Memory B cell (primary cell): ENCODE measurements at regions not wholly inside any gene's neighbourhood (a gene's known extent, or its start where the extent isn't known, plus 50 kb on each side); places are given as distances from the start of the nearest gene placed in this dataset.

Experiments used
- ATAC-seq: fragments of 150-1000 bp; cut with Tn5 transposase; 2 replicates; pipeline ENCODE4 v1.10.0; 2021; ENCODE audit warnings: low read depth, mild to moderate bottlenecking, moderate library complexity
- DNase-seq, 2 donors: peaks; one replicate each; pipeline ENCODE4 v3.0.0; 2022; ENCODE audit warnings: low spot score in 2 of 2
- H3K27ac Mint-ChIP-seq: one replicate; pipeline ENCODE4 v1.8.0; 2022; ENCODE audit warnings: mild to moderate bottlenecking, moderate library complexity, mixed read lengths
- H3K27me3 Mint-ChIP-seq: one replicate; pipeline ENCODE4 v1.8.0; 2022; ENCODE audit warnings: mixed read lengths
- H3K36me3 Mint-ChIP-seq: one replicate; pipeline ENCODE4 v1.8.0; 2022; ENCODE audit warnings: mild to moderate bottlenecking, mixed read lengths
- H3K4me1 Mint-ChIP-seq: one replicate; pipeline ENCODE4 v1.8.0; 2022; ENCODE audit warnings: mixed read lengths
- H3K4me3 Mint-ChIP-seq: one replicate; pipeline ENCODE4 v1.8.0; 2022; ENCODE audit warnings: mild to moderate bottlenecking, moderate library complexity, mixed read lengths
- H3K9me3 Mint-ChIP-seq: one replicate; pipeline ENCODE4 v1.8.0; 2022; ENCODE audit warnings: mixed read lengths

DNA sequence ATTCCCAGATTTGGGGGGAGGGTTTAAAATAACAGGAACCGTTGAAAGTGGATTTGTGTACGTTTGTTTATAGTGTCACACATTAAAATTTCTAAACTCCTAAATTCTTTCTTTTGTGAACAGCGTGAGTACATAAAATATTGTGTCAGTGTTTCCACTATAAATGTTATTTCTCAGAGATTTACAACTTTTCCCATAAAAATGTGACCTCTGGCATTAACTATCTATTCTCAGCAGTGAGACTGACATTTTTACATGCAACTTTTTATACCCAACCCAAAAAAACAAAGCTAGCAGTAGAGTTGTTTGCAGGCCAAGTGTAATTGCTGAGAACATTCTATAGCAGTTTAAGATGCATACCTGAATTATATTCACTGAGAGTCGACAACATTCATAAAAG, 757.0 kb upstream of the ADAMTS16 start:
- Mint-ChIP-seq H3K27ac (no peak overlapping the region), H3K9me3 (peaks cover 2% of the 10 kb centered on the region), H3K27me3 (no peaks in the 10 kb centered on the region), H3K4me3 (no peak overlapping the region), H3K36me3 (no peaks in the 10 kb centered on the region), H3K4me1 (no peaks in the 10 kb centered on the region)
- no peak for ATAC-seq
- DNase-seq: no peak

GRCh38 chr5:4383518-4384198, 756.5 kb upstream of the ADAMTS16 start:
- no peak for ATAC-seq
- H3K27ac Mint-ChIP-seq: no peak overlapping the region

DNA sequence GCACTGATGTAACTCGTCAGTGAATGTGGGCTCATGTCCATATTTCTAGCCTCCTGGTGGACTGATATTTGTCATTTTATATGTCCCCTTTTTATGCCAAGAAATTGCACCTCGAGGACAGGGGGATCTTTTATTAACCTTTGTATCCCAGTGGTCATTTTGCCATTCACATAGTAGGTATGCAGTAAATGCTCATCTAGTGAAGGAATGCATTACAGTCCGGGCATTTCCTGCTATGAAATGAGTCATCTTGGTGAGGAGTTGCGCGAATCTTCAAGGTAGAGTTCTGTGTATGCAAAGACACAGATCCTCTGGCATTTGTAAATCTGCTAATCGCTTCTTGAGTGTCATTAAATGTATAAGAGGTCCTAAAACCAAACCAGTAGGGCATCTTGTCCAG, 755.5 kb upstream of the ADAMTS16 start:
- DNase-seq (no peak), ATAC-seq (no peak)
- Mint-ChIP-seq H3K4me1 (no peaks in the 10 kb centered on the region), H3K4me3 (no peak overlapping the region), H3K9me3 (peaks cover 3% of the 10 kb centered on the region), H3K27ac (no peak overlapping the region), H3K27me3 (no peaks in the 10 kb centered on the region), H3K36me3 (no peaks in the 10 kb centered on the region)

More at GRCh38 chr5:4383518-4384198, 756.5 kb upstream of the ADAMTS16 start:
- DNase-seq: no peak
- Mint-ChIP-seq H3K4me1 (no peaks in the 10 kb centered on the region), H3K4me3 (no peak overlapping the region), H3K36me3 (no peaks in the 10 kb centered on the region), H3K27me3 (no peaks in the 10 kb centered on the region), H3K9me3 (peaks cover 4% of the 10 kb centered on the region)

DNA sequence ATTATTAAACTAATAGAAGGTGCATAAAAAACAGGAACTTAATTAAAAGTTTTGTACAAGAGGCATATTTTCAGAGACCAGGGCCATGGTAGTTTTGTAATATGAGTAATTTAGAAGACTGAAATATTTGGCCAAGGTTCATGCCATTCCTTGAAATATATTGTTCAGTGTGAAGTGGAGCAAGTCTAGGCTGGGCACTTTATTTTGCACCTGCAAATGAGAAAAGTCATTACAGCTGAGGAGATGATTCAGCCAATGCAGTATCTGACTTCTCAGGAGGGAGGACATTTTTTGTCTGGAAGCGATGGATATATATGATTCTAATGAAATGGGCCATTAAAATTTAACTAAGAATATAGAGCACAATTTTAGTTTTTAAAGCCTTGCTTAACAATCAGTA, 754.0 kb upstream of the ADAMTS16 start:
- Mint-ChIP-seq H3K27ac (no peak overlapping the region), H3K4me3 (no peak overlapping the region), H3K27me3 (no peaks in the 10 kb centered on the region), H3K9me3 (peaks cover 3% of the 10 kb centered on the region), H3K4me1 (no peaks in the 10 kb centered on the region), H3K36me3 (no peaks in the 10 kb centered on the region)
- ATAC-seq (no peak), DNase-seq (no peak)

GRCh38 chr5:4387290-4387689, 752.8 kb upstream of the ADAMTS16 start:
- H3K4me3 Mint-ChIP-seq: no peak overlapping the region
- H3K27ac Mint-ChIP-seq: no peak overlapping the region
- peaks cover 5% of the 10 kb centered on the region for H3K9me3 Mint-ChIP-seq
- H3K36me3 Mint-ChIP-seq: no peaks in the 10 kb centered on the region
- no peaks in the 10 kb centered on the region for H3K4me1 Mint-ChIP-seq
- ATAC-seq: no peak
- H3K27me3 Mint-ChIP-seq: no peaks in the 10 kb centered on the region
- no peak for DNase-seq

- Mint-ChIP-seq H3K4me1 (no peaks in the 10 kb centered on the region), H3K27ac (no peak overlapping the region), H3K9me3 (peaks cover 13% of the 10 kb centered on the region), H3K27me3 (no peaks in the 10 kb centered on the region), H3K36me3 (no peaks in the 10 kb centered on the region), H3K4me3 (no peak overlapping the region)
- ATAC-seq: no peak
- DNase-seq: no peak
Measured at GRCh38 chr5:4395752-4396151, 744.4 kb upstream of the ADAMTS16 start.

- Mint-ChIP-seq H3K27ac (no peak overlapping the region), H3K9me3 (peaks cover 6% of the 10 kb centered on the region), H3K36me3 (no peaks in the 10 kb centered on the region)
Measured at GRCh38 chr5:4405614-4406219, 734.4 kb upstream of the ADAMTS16 start.

DNA sequence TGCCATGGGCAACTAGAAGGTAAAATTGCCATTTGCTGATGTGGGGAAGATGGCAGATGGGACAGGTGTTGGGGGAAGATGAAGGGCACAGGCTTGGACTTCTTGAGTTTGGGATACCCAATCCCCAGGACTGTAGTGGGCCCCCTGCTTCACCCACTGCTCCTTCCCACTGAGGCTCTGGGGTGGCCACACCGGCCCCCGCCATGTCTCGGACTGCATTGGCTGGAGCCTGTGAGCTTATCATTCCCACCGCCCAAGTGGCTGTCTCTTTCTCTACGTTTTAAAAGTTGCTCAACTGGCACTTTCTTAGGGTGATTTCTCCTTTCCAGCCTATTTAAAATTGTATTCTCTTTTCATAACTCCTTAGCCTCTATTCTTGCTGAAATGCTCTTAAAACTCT, 730.0 kb upstream of the ADAMTS16 start:
- Mint-ChIP-seq H3K4me3 (no peak overlapping the region), H3K36me3 (no peaks in the 10 kb centered on the region), H3K27me3 (no peaks in the 10 kb centered on the region), H3K9me3 (peaks cover 9% of the 10 kb centered on the region), H3K4me1 (no peaks in the 10 kb centered on the region), H3K27ac (no peak overlapping the region)
- ATAC-seq (no peak), DNase-seq (no peak)

More at GRCh38 chr5:4405614-4406219, 734.4 kb upstream of the ADAMTS16 start:
- Mint-ChIP-seq H3K27me3 (no peaks in the 10 kb centered on the region), H3K4me3 (no peak overlapping the region), H3K4me1 (no peaks in the 10 kb centered on the region)
- no peak for ATAC-seq
- DNase-seq: no peak

DNA sequence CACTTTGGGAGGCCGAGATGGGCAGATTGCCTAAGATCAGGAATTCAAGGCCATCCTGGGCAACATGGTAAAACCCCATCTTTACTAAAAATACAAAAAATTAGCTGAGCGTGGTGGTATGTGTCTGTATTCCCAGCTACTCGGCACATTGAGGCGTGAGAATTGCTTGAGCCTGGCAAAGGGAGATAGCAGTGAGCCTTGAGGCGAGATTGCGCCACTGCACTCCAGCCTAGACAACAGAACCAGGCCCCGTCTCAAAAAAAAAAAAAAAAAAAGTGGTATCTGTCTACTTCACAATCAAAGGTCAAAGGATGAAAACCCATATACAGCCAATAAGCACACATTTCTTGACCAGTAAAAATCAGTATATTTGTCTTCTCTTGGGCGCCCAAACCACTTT, 728.5 kb upstream of the ADAMTS16 start:
- Mint-ChIP-seq H3K27me3 (no peaks in the 10 kb centered on the region), H3K36me3 (no peaks in the 10 kb centered on the region), H3K9me3 (peaks cover 10% of the 10 kb centered on the region), H3K27ac (no peak overlapping the region), H3K4me3 (no peak overlapping the region), H3K4me1 (no peaks in the 10 kb centered on the region)
- ATAC-seq (no peak), DNase-seq (no peak)

- Mint-ChIP-seq H3K9me3 (peaks cover 13% of the 10 kb centered on the region), H3K27ac (no peak overlapping the region), H3K4me3 (no peak overlapping the region), H3K27me3 (no peaks in the 10 kb centered on the region), H3K36me3 (no peaks in the 10 kb centered on the region), H3K4me1 (no peaks in the 10 kb centered on the region)
- no peak for ATAC-seq
- DNase-seq: no peak
Measured at GRCh38 chr5:4413996-4414395, 726.1 kb upstream of the ADAMTS16 start.

- ATAC-seq (no peak), DNase-seq (no peak)
- Mint-ChIP-seq H3K27ac (no peak overlapping the region), H3K4me1 (no peaks in the 10 kb centered on the region), H3K27me3 (no peaks in the 10 kb centered on the region), H3K4me3 (no peak overlapping the region), H3K36me3 (no peaks in the 10 kb centered on the region), H3K9me3 (peaks cover 12% of the 10 kb centered on the region)
Measured at GRCh38 chr5:4418084-4418483, 722.0 kb upstream of the ADAMTS16 start.

- H3K27ac Mint-ChIP-seq: no peak overlapping the region
- no peaks in the 10 kb centered on the region for H3K36me3 Mint-ChIP-seq
- H3K4me3 Mint-ChIP-seq: no peak overlapping the region
- peaks cover 12% of the 10 kb centered on the region for H3K9me3 Mint-ChIP-seq
- no peaks in the 10 kb centered on the region for H3K27me3 Mint-ChIP-seq
- DNase-seq (no peak), ATAC-seq (no peak)
- H3K4me1 Mint-ChIP-seq: no peaks in the 10 kb centered on the region
Measured at GRCh38 chr5:4419281-4419680, 720.8 kb upstream of the ADAMTS16 start.

DNA sequence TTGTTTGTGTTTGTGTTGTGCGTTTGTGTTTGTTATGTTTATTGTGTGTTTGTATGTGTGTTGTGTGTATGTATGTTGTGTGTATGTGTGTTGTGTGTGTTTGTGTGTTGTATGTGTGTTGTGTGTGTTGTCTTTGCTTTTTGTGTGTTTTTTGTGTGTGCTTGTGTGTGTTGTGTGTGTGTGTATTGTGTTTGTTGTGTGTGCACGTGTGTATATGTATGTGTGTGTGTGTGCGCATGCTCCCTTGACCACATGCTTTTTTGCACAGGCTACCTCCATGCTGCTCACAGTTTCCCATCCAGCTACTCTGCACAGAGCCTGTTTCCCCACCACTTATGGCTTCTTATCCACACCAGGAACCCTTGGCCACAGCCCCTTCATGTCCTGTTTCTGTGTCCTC, 720.0 kb upstream of the ADAMTS16 start:
- no peak overlapping the region for H3K27ac Mint-ChIP-seq
- no peak overlapping the region for H3K4me3 Mint-ChIP-seq
- H3K27me3 Mint-ChIP-seq: no peaks in the 10 kb centered on the region
- no peaks in the 10 kb centered on the region for H3K36me3 Mint-ChIP-seq
- H3K4me1 Mint-ChIP-seq: no peaks in the 10 kb centered on the region
- DNase-seq: no peak
- ATAC-seq: no peak
- H3K9me3 Mint-ChIP-seq: peaks cover 9% of the 10 kb centered on the region

- H3K9me3 Mint-ChIP-seq: peaks cover 9% of the 10 kb centered on the region
- H3K27me3 Mint-ChIP-seq: no peaks in the 10 kb centered on the region
- no peaks in the 10 kb centered on the region for H3K4me1 Mint-ChIP-seq
- H3K4me3 Mint-ChIP-seq: no peak overlapping the region
- no peaks in the 10 kb centered on the region for H3K36me3 Mint-ChIP-seq
- DNase-seq (no peak), ATAC-seq (no peak)
- no peak overlapping the region for H3K27ac Mint-ChIP-seq
Measured at GRCh38 chr5:4420681-4421080, 719.4 kb upstream of the ADAMTS16 start.

DNA sequence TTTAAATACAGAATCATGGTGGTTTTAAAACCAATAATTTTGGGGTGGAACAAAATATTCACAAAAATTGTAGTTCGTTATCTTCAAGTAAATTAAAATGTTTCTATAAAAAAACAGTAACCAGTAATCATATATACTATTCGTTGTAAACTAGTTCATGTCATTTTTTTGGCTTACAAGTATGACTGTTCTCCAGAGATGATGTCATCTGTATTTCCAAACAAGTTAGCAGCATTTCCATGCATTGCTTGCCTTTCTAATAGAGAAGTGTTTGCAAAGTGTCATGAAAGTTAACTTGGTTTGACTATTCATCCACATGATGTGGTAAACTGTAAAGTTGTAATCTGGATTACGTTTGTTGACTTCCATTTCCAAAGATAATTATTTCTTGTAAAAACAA, 717.9 kb upstream of the ADAMTS16 start:
- Mint-ChIP-seq H3K36me3 (no peaks in the 10 kb centered on the region), H3K27me3 (no peaks in the 10 kb centered on the region), H3K4me1 (no peaks in the 10 kb centered on the region), H3K4me3 (no peak overlapping the region), H3K27ac (no peak overlapping the region), H3K9me3 (peaks cover 8% of the 10 kb centered on the region)
- no peak for DNase-seq
- ATAC-seq: no peak
